WTC11 (cell line): ENCODE measurements at regions not wholly inside any gene's neighbourhood (a gene's known extent, or its start where the extent isn't known, plus 50 kb on each side); places are given as distances from the start of the nearest gene placed in this dataset.

Source experiments
- ATAC-seq: fragments of 200-7000 bp; cut with Tn5 transposase; 2 replicates; pipeline ENCODE4 v1.10.0; 2021; ENCODE audit warnings: mild to moderate bottlenecking, moderate library complexity
- CTCF ChIA-PET: fragments of 300-600 bp; sonication (Branson Sonifier 250); formaldehyde crosslinking; loops from one replicate; lab custom pipeline; 2021; ENCODE audit warnings: antibody characterized with exemption; lab: Charles Lee
- POLR2A ChIA-PET: fragments of 350-600 bp; sonication (Branson Sonifier 250); formaldehyde crosslinking; loops from one replicate; lab custom pipeline; 2021; ENCODE audit warnings: antibody characterized with exemption; lab: Charles Lee
- DNase-seq: peaks from one replicate; pipeline ENCODE4 v3.0.0; 2021; ENCODE audit warnings: low spot score
- H3K27ac Mint-ChIP-seq: 2 replicates; pipeline ENCODE4 v1.8.0; 2021; ENCODE audit warnings: mixed read lengths
- H3K27me3 Mint-ChIP-seq: 2 replicates; pipeline ENCODE4 v1.8.0; 2021; ENCODE audit warnings: low read depth, mild to moderate bottlenecking, moderate library complexity, mixed read lengths
- H3K36me3 Mint-ChIP-seq: 2 replicates; pipeline ENCODE4 v1.8.0; 2021; ENCODE audit warnings: mixed read lengths
- H3K4me1 Mint-ChIP-seq: 2 replicates; pipeline ENCODE4 v1.8.0; 2022; ENCODE audit warnings: mixed read lengths
- H3K4me3 Mint-ChIP-seq: 2 replicates; pipeline ENCODE4 v1.8.0; 2021; ENCODE audit warnings: mild to moderate bottlenecking, moderate library complexity, mixed read lengths
- H3K9me3 Mint-ChIP-seq: 2 replicates; pipeline ENCODE4 v1.8.0; 2021; ENCODE audit warnings: mixed read lengths
- AFF4 ChIP-seq: sonication (generic); formaldehyde crosslinking; IDR thresholded peaks from 2 replicates; pipeline ENCODE4 v1.8.1; 2023; ENCODE audit warnings: mild to moderate bottlenecking, missing genetic modification reagents, borderline replicate concordance
- CREB1 ChIP-seq: sonication (generic); formaldehyde crosslinking; IDR thresholded peaks from 2 replicates; pipeline ENCODE4 v1.8.0; 2023; ENCODE audit warnings: mild to moderate bottlenecking, missing genetic modification reagents
- CREM ChIP-seq: sonication (generic); formaldehyde crosslinking; IDR thresholded peaks from 2 replicates; pipeline ENCODE4 v1.8.1; 2022; ENCODE audit warnings: mild to moderate bottlenecking, missing genetic modification reagents, moderate library complexity
- EMX1 ChIP-seq: fragments of 250-450 bp; sonication (Bioruptor Pico); IDR thresholded peaks from 2 replicates; pipeline ENCODE4 v1.8.0; 2021; ENCODE audit warnings: mild to moderate bottlenecking
- FOXK1 ChIP-seq: sonication (generic); formaldehyde crosslinking; IDR thresholded peaks from 2 replicates; pipeline ENCODE4 v1.8.0; 2022; ENCODE audit warnings: mild to moderate bottlenecking, moderate library complexity, missing genetic modification reagents
- IRF2 ChIP-seq: sonication (generic); formaldehyde crosslinking; IDR thresholded peaks from 2 replicates; pipeline ENCODE4 v1.8.0; 2022; ENCODE audit warnings: low read depth, missing genetic modification reagents, borderline replicate concordance
- JUN ChIP-seq: sonication (generic); formaldehyde crosslinking; IDR thresholded peaks from 2 replicates; pipeline ENCODE4 v1.8.0; 2023; ENCODE audit warnings: mild to moderate bottlenecking, missing genetic modification reagents
- MYBL2 ChIP-seq: sonication (generic); formaldehyde crosslinking; IDR thresholded peaks from 2 replicates; pipeline ENCODE4 v1.8.1; 2023; ENCODE audit warnings: mild to moderate bottlenecking, moderate library complexity, missing genetic modification reagents
- RELA ChIP-seq: sonication (generic); formaldehyde crosslinking; IDR thresholded peaks from 2 replicates; pipeline ENCODE4 v1.8.1; 2022; ENCODE audit warnings: missing genetic modification reagents, mild to moderate bottlenecking, borderline replicate concordance
- SMAD4 ChIP-seq: sonication (generic); formaldehyde crosslinking; IDR thresholded peaks from 2 replicates; pipeline ENCODE4 v1.8.0; 2022; ENCODE audit warnings: mild to moderate bottlenecking, missing genetic modification reagents
- SOX15 ChIP-seq: fragments of 250-450 bp; sonication (Bioruptor Pico); IDR thresholded peaks from 2 replicates; pipeline ENCODE4 v1.9.0; 2021; ENCODE audit warnings: mild to moderate bottlenecking
- SP1 ChIP-seq: sonication (generic); formaldehyde crosslinking; conservative IDR thresholded peaks from 2 replicates; pipeline ENCODE4 v1.8.1; 2022; ENCODE audit warnings: missing genetic modification reagents
- TEAD1 ChIP-seq: sonication (generic); formaldehyde crosslinking; IDR thresholded peaks from 2 replicates; pipeline ENCODE4 v1.8.0; 2022; ENCODE audit warnings: mild to moderate bottlenecking, missing genetic modification reagents
- ZNF281 ChIP-seq: sonication (generic); formaldehyde crosslinking; IDR thresholded peaks from 2 replicates; pipeline ENCODE4 v1.8.0; 2023; ENCODE audit warnings: mild to moderate bottlenecking, missing genetic modification reagents
- ZNF317 ChIP-seq: sonication (generic); formaldehyde crosslinking; IDR thresholded peaks from 2 replicates; pipeline ENCODE4 v1.8.1; 2023; ENCODE audit warnings: low read depth, mild to moderate bottlenecking, moderate library complexity, missing genetic modification reagents, borderline replicate concordance
- ZNF671 ChIP-seq: fragments of 250-450 bp; sonication (Bioruptor Pico); IDR thresholded peaks from 2 replicates; pipeline ENCODE4 v1.8.0; 2021; ENCODE audit warnings: mild to moderate bottlenecking
- TF ChIP-seq, protein P1 (sequence below): fragments of 200-600 bp; IDR thresholded peaks from 2 replicates; pipeline ENCODE4 v1.8.0; 2022; ENCODE audit warnings: antibody characterized with exemption
- TF ChIP-seq, protein P2 (sequence below): sonication (generic); formaldehyde crosslinking; IDR thresholded peaks from 2 replicates; pipeline ENCODE4 v1.8.1; 2023; ENCODE audit warnings: mild to moderate bottlenecking, missing genetic modification reagents, moderate library complexity

GRCh38 chr4:129362691-129363274 lies 266.8 kb downstream of the C4orf33 start:
- no peaks in the 10 kb centered on the region for H3K9me3 Mint-ChIP-seq
- ChIA-PET POLR2A (no interaction called here), CTCF (interaction anchor here (0.7 to 1.9 kb wide), 7 partner anchors 11 to 1939 kb away, joined by 3 to 14 read pairs (median 3); no protein-coding TSS in a partner anchor)
- no peak overlapping the region for H3K4me3 Mint-ChIP-seq
- H3K27me3 Mint-ChIP-seq = no peaks in the 10 kb centered on the region
- no peaks in the 10 kb centered on the region for H3K36me3 Mint-ChIP-seq
- peak; percentile 80 for ATAC-seq
- peaks cover 18% of the 10 kb centered on the region for H3K4me1 Mint-ChIP-seq
- H3K27ac Mint-ChIP-seq = no peak overlapping the region
- DNase-seq = peak; percentile 54
- TF ChIP-seq SMAD4 = no peak
- TF ChIP-seq, protein P1, sequence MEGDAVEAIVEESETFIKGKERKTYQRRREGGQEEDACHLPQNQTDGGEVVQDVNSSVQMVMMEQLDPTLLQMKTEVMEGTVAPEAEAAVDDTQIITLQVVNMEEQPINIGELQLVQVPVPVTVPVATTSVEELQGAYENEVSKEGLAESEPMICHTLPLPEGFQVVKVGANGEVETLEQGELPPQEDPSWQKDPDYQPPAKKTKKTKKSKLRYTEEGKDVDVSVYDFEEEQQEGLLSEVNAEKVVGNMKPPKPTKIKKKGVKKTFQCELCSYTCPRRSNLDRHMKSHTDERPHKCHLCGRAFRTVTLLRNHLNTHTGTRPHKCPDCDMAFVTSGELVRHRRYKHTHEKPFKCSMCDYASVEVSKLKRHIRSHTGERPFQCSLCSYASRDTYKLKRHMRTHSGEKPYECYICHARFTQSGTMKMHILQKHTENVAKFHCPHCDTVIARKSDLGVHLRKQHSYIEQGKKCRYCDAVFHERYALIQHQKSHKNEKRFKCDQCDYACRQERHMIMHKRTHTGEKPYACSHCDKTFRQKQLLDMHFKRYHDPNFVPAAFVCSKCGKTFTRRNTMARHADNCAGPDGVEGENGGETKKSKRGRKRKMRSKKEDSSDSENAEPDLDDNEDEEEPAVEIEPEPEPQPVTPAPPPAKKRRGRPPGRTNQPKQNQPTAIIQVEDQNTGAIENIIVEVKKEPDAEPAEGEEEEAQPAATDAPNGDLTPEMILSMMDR = peak; percentile 72

DNA sequence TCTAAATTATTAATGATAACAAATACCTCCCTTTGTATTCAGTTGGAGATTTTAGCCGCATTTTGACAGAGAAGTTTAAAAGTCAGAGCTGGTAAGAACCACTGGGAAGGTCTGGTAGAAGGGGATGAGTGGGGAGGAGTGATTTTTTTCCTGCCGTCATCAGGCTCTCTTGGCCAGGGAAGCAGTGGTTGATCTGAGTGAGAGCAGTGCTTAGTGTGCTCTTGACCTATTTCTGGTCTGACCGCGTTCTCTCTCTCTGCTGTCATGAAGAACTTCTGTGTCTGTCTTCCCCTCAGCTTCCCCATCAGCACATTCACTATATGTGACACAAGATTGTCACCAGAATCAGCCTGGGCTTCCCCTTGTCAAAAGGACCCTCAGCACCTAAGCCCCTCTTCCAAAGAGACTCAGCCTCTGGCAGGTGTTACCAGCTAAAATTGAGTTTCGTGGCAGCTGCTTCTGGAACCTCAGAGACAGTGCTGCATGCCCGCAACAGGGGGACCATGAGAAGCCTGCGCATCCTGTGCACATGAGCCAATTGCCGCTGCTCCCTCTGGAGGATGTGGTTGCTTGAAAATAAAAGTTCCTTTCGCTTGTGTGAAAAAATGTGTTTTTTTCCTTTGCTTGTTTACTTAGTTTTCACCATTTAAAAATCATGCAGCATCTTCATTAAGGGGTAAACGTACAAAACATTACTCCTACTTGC lies 268.9 kb downstream of the C4orf33 start:
- ATAC-seq = no peak
- no peak for TF ChIP-seq CREM (CRISPR knock-in tag)
- no peak for TF ChIP-seq CREB1 (CRISPR knock-in tag)
- TF ChIP-seq FOXK1 (CRISPR knock-in tag) = no peak
- TF ChIP-seq AFF4 = no peak
- no peak for TF ChIP-seq SOX15 (CRISPR knock-in tag)
- TF ChIP-seq, protein P1 = no peak
- no peak for TF ChIP-seq MYBL2
- TF ChIP-seq SP1 (CRISPR knock-in tag) = no peak
- TF ChIP-seq IRF2 = no peak
- TF ChIP-seq EMX1 (CRISPR knock-in tag) = no peak
- no peak for TF ChIP-seq RELA
- no peak for TF ChIP-seq JUN (CRISPR knock-in tag)
- TF ChIP-seq TEAD1 (CRISPR knock-in tag) = no peak
- TF ChIP-seq ZNF317 (CRISPR knock-in tag) = no peak
- TF ChIP-seq, protein P2, sequence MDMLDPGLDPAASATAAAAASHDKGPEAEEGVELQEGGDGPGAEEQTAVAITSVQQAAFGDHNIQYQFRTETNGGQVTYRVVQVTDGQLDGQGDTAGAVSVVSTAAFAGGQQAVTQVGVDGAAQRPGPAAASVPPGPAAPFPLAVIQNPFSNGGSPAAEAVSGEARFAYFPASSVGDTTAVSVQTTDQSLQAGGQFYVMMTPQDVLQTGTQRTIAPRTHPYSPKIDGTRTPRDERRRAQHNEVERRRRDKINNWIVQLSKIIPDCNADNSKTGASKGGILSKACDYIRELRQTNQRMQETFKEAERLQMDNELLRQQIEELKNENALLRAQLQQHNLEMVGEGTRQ = no peak
- TF ChIP-seq ZNF281 (CRISPR knock-in tag) = no peak
- no peak for TF ChIP-seq ZNF671 (CRISPR knock-in tag)
- H3K4me3 Mint-ChIP-seq = no peak overlapping the region
- DNase-seq = no peak
- ChIA-PET CTCF (no interaction called here), POLR2A (no interaction called here)
- H3K36me3 Mint-ChIP-seq = no peaks in the 10 kb centered on the region
- H3K4me1 Mint-ChIP-seq = peaks cover 12% of the 10 kb centered on the region
- no peaks in the 10 kb centered on the region for H3K9me3 Mint-ChIP-seq
- H3K27me3 Mint-ChIP-seq = no peaks in the 10 kb centered on the region
- H3K27ac Mint-ChIP-seq = no peak overlapping the region
